ENCODE measurements at regions not wholly inside any gene's neighbourhood (a gene's known extent, or its start where the extent isn't known, plus 50 kb on each side); places are given as distances from the start of the nearest gene placed in this dataset.

GRCh38 chr18:75644871-75645270, 217.4 kb upstream of the SMIM21 start:
- ChIA-PET POLR2A (no interaction called here), CTCF (no interaction called here)
- DNase-seq (ENCODE audit: extremely low spot score) = no peak
- no peak for TF ChIP-seq CTCF (IDR thresholded peaks at IDR 0.05; ENCODE audit: control extremely low read depth, extremely low read depth, low read depth, missing control alignments)

DNA sequence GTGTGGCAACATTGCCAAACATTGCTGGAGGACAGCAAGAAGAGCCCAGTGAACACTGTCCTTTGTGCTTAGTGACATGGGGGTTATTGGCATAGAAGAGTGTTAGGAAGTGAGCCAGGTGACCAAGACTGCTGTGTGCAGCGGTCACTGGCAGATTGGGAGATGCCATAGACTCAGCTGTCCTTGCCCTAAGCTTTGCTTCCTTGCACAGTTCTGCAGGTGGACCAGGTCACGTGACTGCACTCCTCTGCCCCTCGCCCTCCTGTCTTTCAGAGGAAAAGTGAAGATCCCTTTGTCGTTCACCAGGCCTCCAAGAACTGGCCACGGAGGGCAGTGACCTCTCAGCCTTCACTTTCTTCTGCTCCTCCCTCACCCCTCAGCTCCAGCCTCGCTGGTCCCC, 215.6 kb upstream of the SMIM21 start:
- DNase-seq (ENCODE audit: extremely low spot score) = no peak
- POLR2A ChIA-PET = no interaction called here
- CTCF ChIA-PET = no interaction called here
- TF ChIP-seq CTCF (IDR thresholded peaks at IDR 0.05; ENCODE audit: control extremely low read depth, extremely low read depth, low read depth, missing control alignments) = no peak

DNA sequence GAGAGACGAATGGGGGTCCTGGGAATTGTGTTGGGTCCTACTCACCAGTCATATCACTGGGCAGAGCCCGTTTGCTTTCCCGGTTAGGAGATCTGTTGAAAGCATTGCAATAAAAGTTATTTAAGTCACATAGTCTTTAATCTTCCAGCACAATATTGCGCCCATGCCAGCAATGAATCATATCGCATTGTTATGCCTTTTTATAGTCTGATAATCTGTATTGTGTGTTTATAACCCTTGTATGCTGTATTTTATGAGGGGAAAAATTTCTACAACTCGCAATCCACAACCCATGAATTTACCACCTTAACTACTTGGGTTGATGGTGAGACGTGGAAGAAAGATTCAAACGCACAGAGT, 211.9 kb upstream of the SMIM21 start:
- CTCF ChIA-PET = no interaction called here

GRCh38 chr18:75638776-75639471, 211.4 kb upstream of the SMIM21 start:
- no peak for TF ChIP-seq CTCF (IDR thresholded peaks at IDR 0.05; ENCODE audit: control extremely low read depth, extremely low read depth, low read depth, missing control alignments)
- POLR2A ChIA-PET = no interaction called here
- no peak for DNase-seq (ENCODE audit: extremely low spot score)
- CTCF ChIA-PET = no interaction called here

More for the DNA sequence above, 211.9 kb upstream of the SMIM21 start:
- TF ChIP-seq CTCF (IDR thresholded peaks at IDR 0.05; ENCODE audit: control extremely low read depth, extremely low read depth, low read depth, missing control alignments) = no peak
- no peak for DNase-seq (ENCODE audit: extremely low spot score)
- POLR2A ChIA-PET = no interaction called here

DNA sequence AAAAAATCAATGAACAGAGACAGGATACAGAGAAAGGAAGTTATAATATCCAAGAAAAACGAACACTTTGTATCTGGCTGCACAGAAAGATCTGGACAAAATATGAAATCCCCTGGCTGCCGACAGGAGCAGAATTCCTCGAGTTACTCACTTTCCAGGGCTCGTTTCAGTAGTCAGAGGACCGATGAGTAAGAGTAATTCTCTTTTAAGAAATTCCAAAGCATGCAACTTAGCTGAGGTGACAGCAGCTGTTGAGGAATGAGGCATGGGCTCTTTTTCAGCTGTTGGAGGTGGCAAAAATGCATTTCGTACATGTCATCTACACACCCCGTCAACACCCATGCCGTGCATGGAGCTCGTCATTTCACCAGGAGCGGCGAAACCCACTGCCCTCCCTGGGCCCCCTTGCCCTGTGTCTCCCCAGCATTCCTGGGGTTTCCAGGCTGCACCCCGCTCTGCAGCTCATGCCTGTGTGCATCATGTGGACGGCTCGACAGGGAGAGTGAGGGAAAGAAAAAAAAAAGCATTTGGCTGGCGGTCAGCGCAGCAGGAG, 210.8 kb upstream of the SMIM21 start:
- ChIA-PET POLR2A (no interaction called here), CTCF (no interaction called here)
- DNase-seq (ENCODE audit: extremely low spot score) = no peak
- no peak for TF ChIP-seq CTCF (IDR thresholded peaks at IDR 0.05; ENCODE audit: control extremely low read depth, extremely low read depth, low read depth, missing control alignments)

GRCh38 chr18:75635096-75635495, 207.6 kb upstream of the SMIM21 start:
- no peak for DNase-seq (ENCODE audit: extremely low spot score)
- no peak for TF ChIP-seq CTCF (IDR thresholded peaks at IDR 0.05; ENCODE audit: control extremely low read depth, extremely low read depth, low read depth, missing control alignments)
- CTCF ChIA-PET = no interaction called here
- POLR2A ChIA-PET = no interaction called here
